GM06990 (cell line): ENCODE measurements at regions not wholly inside any gene's neighbourhood (a gene's known extent, or its start where the extent isn't known, plus 50 kb on each side); places are given as distances from the start of the nearest gene placed in this dataset.
"Not testable (repeated sequence)": the region's sequence is repeated elsewhere in the genome, so short reads cannot be mapped to it uniquely, and the experiment has no call there.

Source experiments
- DNase-seq: peaks from one replicate; pipeline ENCODE4 v3.0.0-alpha.2; 2011; ENCODE audit not compliant: insufficient read length; ENCODE audit errors: extremely low read depth
- H3K27me3 ChIP-seq: replicated peaks from 2 replicates; pipeline ENCODE4 v1.6.0; 2011; ENCODE audit warnings: low read length; ENCODE audit not compliant: control insufficient read depth, insufficient read depth
- H3K36me3 ChIP-seq: 2 replicates; pipeline ENCODE4 v1.5.1; 2011; ENCODE audit warnings: low read length; ENCODE audit not compliant: control insufficient read depth, insufficient read depth
- H3K4me3 ChIP-seq: replicated peaks from 2 replicates; pipeline ENCODE4 v1.5.1; 2011; ENCODE audit warnings: low read depth, mild to moderate bottlenecking, control low read depth, low read length
- CTCF ChIP-seq: IDR thresholded peaks from 2 replicates; pipeline ENCODE4 v1.5.1; 2011; ENCODE audit warnings: low read length, control low read depth, mild to moderate bottlenecking, inconsistent platforms; ENCODE audit not compliant: insufficient read depth, poor library complexity, severe bottlenecking

GRCh38 chr21:35189077-35189863 lies 140.2 kb upstream of the RUNX1 start:
- Histone ChIP-seq H3K4me3 (peak overlapping the region; percentile 23), H3K27me3 (no peaks in the 10 kb centered on the region), H3K36me3 (no peaks in the 10 kb centered on the region)
- DNase-seq, result peak; percentile 66
- no peak for TF ChIP-seq CTCF

GRCh38 chr21:35183389-35183788 lies 134.3 kb upstream of the RUNX1 start:
- H3K27me3 ChIP-seq, DNase-seq, H3K36me3 ChIP-seq, H3K4me3 ChIP-seq: not testable (repeated sequence)

GRCh38 chr21:35179990-35180540 lies 131.0 kb upstream of the RUNX1 start:
- TF ChIP-seq CTCF, result no peak
- Histone ChIP-seq H3K27me3 (no peaks in the 10 kb centered on the region), H3K4me3 (no peak overlapping the region), H3K36me3 (no peaks in the 10 kb centered on the region)
- DNase-seq, result no peak

- no peak for DNase-seq
- no peak for TF ChIP-seq CTCF
- H3K36me3 ChIP-seq, result no peaks in the 10 kb centered on the region
- H3K4me3 ChIP-seq, result no peak overlapping the region
- H3K27me3 ChIP-seq, result no peaks in the 10 kb centered on the region
Observed at GRCh38 chr21:35178827-35179226, 129.7 kb upstream of the RUNX1 start.

GRCh38 chr21:35178098-35178497 lies 129.0 kb upstream of the RUNX1 start:
- Histone ChIP-seq H3K4me3 (no peak overlapping the region), H3K36me3 (no peaks in the 10 kb centered on the region), H3K27me3 (no peaks in the 10 kb centered on the region)
- no peak for DNase-seq
- TF ChIP-seq CTCF, result no peak

- no peaks in the 10 kb centered on the region for H3K27me3 ChIP-seq
- no peak for TF ChIP-seq CTCF
- DNase-seq, result no peak
- H3K4me3 ChIP-seq, result no peak overlapping the region
- no peaks in the 10 kb centered on the region for H3K36me3 ChIP-seq
Observed at GRCh38 chr21:35172231-35172630, 123.1 kb upstream of the RUNX1 start.
